D721Med (cell line): ENCODE measurements at regions not wholly inside any gene's neighbourhood (a gene's known extent, or its start where the extent isn't known, plus 50 kb on each side); places are given as distances from the start of the nearest gene placed in this dataset.
A peak's percentile ranks its signal among the peaks of the same experiment; 100 is the strongest.

Source experiments
- DNase-seq: peaks from one replicate; pipeline ENCODE4 v3.0.0; 2011; ENCODE audit warnings: low spot score; ENCODE audit not compliant: insufficient read length
- FAIRE-seq: peaks from 2 replicates; lab custom pipeline; 2011; peaks lifted over from hg19 to GRCh38; lab: Jason Lieb, UNC
- CTCF ChIP-seq: IDR thresholded peaks from 2 replicates; pipeline ENCODE4 v1.5.1; 2012; ENCODE audit warnings: mild to moderate bottlenecking, control low read depth; ENCODE audit not compliant: insufficient read depth; ENCODE audit errors: missing control alignments

DNA sequence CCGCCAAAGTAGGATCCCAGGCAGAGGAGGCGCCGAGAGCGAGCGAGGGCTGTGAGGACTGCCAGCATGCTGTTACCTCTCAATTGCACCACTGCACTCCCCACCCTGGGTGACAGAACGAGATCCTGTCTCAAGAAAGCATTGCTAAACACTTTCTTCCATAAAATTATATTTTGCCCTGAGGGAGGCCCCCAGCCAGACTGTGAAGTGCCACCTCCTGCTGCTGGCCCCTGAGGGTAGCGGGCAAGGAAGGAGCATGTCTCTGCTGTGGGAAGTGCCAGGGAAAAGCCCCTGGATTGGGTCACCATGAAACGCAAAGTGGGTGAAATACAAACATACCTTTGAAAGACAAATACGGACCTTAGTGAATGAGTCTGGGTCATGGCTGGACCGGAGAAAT lies 78.0 kb upstream of the AMZ2 start:
- FAIRE-seq (no peak), DNase-seq (no peak)
- TF ChIP-seq CTCF: no peak

- TF ChIP-seq CTCF: no peak
Observed at GRCh38 chr17:68170246-68170645, 77.6 kb upstream of the AMZ2 start.

DNA sequence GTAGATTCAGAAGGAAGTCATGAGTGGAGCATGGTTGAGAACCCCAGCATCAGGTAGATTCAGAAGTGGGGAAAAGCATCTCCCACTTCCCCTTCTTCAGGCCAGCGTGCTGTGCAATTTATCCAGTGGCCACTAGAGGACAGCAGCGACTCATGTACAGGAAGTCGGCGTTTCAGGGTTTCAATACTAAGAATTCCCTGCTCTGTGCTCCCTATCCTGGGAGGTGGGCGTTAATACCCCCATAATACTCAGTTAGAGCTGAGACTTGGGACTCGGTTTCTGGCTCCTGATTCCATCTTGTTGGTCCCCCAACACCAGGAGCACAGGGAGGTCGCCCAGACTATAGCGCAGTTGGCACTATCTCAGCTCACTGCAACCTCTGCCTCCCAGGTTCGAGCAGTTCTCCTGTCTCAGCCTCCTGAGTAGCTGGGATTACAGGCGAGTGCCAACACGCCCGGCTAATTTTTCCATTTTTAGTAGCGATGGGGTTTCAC lies 75.3 kb upstream of the AMZ2 start:
- TF ChIP-seq CTCF: peak; percentile 99
- DNase-seq (no peak), FAIRE-seq (peak; percentile 38)

More at GRCh38 chr17:68170246-68170645, 77.6 kb upstream of the AMZ2 start:
- FAIRE-seq (no peak), DNase-seq (no peak)

- TF ChIP-seq CTCF: no peak
- FAIRE-seq (no peak), DNase-seq (no peak)
Observed at GRCh38 chr17:68175416-68175815, 72.4 kb upstream of the AMZ2 start.

GRCh38 chr17:68175905-68176304 lies 71.9 kb upstream of the AMZ2 start:
- no peak for FAIRE-seq
- no peak for TF ChIP-seq CTCF
- no peak for DNase-seq

DNA sequence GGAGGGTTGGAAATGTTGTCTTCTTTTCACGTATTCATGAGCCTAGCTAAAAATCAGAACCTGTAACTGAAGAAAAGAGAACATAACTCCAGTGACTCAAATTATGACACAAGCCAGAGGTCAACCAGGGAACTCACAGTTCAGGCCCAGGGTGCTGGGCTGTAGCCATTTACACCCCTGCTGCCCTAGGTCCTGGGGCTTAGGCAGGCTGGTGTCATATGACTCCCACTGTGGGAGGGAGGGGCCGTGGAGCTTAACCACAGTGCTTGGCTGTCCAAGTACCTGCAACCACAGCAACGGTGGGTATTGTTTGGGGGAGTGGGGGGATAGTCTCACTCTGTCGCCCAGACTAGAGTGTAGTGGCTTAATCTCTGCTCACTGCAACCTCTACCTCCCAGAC lies 71.1 kb upstream of the AMZ2 start:
- TF ChIP-seq CTCF: no peak
- no peak for FAIRE-seq
- no peak for DNase-seq

- TF ChIP-seq CTCF: no peak
- FAIRE-seq (no peak), DNase-seq (no peak)
Observed at GRCh38 chr17:68178831-68179230, 69.0 kb upstream of the AMZ2 start.
